HUES48 (cell line): ENCODE measurements at regions not wholly inside any gene's neighbourhood (a gene's known extent, or its start where the extent isn't known, plus 50 kb on each side); places are given as distances from the start of the nearest gene placed in this dataset.
"Not testable (repeated sequence)": the region's sequence is repeated elsewhere in the genome, so short reads cannot be mapped to it uniquely, and the experiment has no call there.

Experiments
- H3K27ac ChIP-seq: one replicate; pipeline ENCODE4 v1.7.0; 2013; ENCODE audit warnings: low read depth, low read length, inconsistent platforms
- H3K27me3 ChIP-seq: 2 replicates; pipeline ENCODE4 v1.6.1; 2013; ENCODE audit warnings: mild to moderate bottlenecking, low read length; ENCODE audit not compliant: control insufficient read depth, insufficient read depth
- H3K36me3 ChIP-seq: 2 replicates; pipeline ENCODE4 v1.6.1; 2013; ENCODE audit warnings: low read length; ENCODE audit not compliant: control insufficient read depth, insufficient read depth
- H3K4me1 ChIP-seq: 2 replicates; pipeline ENCODE4 v1.6.1; 2013; ENCODE audit warnings: mild to moderate bottlenecking, low read length; ENCODE audit not compliant: control insufficient read depth, insufficient read depth
- H3K4me3 ChIP-seq: 2 replicates; pipeline ENCODE4 v1.5.1; 2013; ENCODE audit warnings: mild to moderate bottlenecking, low read depth, low read length
- H3K9ac ChIP-seq: 2 replicates; pipeline ENCODE4 v1.6.1; 2013; ENCODE audit warnings: mild to moderate bottlenecking, low read depth, low read length, moderate library complexity
- H3K9me3 ChIP-seq: 2 replicates; pipeline ENCODE4 v1.6.1; 2013; ENCODE audit warnings: low read length; ENCODE audit not compliant: control insufficient read depth, insufficient read depth

DNA sequence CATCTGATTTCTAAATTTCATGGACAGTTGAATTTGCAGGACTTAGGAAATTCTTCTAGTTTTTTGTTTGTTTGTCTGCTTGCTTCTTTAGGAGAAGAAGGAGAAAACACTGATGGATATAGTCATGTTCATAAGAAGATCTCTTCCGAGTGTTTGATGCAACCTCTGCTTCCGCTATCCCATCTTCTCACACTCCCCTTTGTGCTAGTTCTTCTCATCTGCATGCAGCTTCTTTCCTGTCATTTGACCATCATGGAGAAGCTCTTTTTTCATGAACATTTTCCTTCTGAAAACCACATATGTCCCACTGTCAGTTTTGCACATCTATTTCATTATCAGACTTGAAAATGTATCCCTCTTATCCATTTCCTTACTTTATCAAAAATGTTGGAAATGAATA, 346.9 kb upstream of the PRKCQ start:
- no peak overlapping the region for H3K27ac ChIP-seq
- H3K4me1 ChIP-seq = peaks cover 7% of the 10 kb centered on the region; the same call in 1 of the 2 replicates

DNA sequence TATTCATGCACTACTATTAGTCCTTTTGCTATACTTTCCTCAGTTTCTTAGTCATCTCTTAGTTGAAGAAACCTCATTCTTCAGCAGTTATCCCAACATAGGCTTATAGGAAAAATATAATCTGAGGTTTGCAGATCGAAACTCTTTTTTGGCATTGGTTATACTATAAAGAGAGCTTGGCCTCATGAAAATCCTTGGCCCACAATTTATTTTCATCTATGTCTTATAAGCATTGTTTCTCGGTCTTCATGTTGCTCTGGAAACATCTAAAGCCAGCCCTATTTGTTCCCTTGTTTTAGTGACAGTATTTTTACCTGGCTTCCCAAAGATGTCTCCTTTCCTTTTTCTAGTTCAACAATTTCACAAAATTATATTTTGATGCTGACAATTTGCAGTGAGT, 345.1 kb upstream of the PRKCQ start:
- Histone ChIP-seq H3K27ac (no peak overlapping the region), H3K4me1 (peaks cover 7% of the 10 kb centered on the region; the same call in 1 of the 2 replicates), H3K9ac (no peak overlapping the region), H3K27me3 (no peaks in the 10 kb centered on the region), H3K9me3 (no peaks in the 10 kb centered on the region), H3K4me3 (no peak overlapping the region), H3K36me3 (no peaks in the 10 kb centered on the region)

More for the DNA sequence above, 346.9 kb upstream of the PRKCQ start:
- Histone ChIP-seq H3K27me3 (no peaks in the 10 kb centered on the region), H3K9me3 (no peaks in the 10 kb centered on the region), H3K36me3 (no peaks in the 10 kb centered on the region), H3K4me3 (no peak overlapping the region), H3K9ac (no peak overlapping the region)

GRCh38 chr10:6924166-6924565, 344.1 kb upstream of the PRKCQ start:
- Histone ChIP-seq H3K36me3 (no peaks in the 10 kb centered on the region), H3K4me3 (no peak overlapping the region), H3K27ac (no peak overlapping the region), H3K4me1 (peaks cover 7% of the 10 kb centered on the region; the same call in 1 of the 2 replicates), H3K27me3 (no peaks in the 10 kb centered on the region), H3K9ac (no peak overlapping the region), H3K9me3 (no peaks in the 10 kb centered on the region)

DNA sequence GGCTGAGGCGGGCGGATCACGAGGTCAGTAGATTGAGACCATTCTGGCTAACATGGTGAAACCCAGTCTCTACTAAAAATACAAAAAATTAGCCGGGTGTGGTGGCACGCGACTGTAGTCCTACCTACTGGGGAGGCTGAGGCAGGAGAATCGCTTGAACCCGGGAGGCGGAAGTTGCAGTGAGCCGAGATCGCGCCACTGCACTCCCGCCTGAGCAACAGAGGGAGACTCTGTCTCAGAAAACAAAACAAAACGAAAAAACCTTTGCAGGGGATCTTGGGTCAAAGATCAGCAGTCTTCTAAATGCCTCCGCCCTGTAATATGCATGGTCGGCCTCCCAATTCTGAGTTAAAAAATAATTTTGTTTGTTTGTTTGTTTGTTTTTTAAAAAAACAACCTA, 340.9 kb upstream of the PRKCQ start:
- not testable (repeated sequence) for H3K4me1 ChIP-seq, H3K36me3 ChIP-seq, H3K4me3 ChIP-seq, H3K9me3 ChIP-seq, H3K27ac ChIP-seq, H3K27me3 ChIP-seq, H3K9ac ChIP-seq

DNA sequence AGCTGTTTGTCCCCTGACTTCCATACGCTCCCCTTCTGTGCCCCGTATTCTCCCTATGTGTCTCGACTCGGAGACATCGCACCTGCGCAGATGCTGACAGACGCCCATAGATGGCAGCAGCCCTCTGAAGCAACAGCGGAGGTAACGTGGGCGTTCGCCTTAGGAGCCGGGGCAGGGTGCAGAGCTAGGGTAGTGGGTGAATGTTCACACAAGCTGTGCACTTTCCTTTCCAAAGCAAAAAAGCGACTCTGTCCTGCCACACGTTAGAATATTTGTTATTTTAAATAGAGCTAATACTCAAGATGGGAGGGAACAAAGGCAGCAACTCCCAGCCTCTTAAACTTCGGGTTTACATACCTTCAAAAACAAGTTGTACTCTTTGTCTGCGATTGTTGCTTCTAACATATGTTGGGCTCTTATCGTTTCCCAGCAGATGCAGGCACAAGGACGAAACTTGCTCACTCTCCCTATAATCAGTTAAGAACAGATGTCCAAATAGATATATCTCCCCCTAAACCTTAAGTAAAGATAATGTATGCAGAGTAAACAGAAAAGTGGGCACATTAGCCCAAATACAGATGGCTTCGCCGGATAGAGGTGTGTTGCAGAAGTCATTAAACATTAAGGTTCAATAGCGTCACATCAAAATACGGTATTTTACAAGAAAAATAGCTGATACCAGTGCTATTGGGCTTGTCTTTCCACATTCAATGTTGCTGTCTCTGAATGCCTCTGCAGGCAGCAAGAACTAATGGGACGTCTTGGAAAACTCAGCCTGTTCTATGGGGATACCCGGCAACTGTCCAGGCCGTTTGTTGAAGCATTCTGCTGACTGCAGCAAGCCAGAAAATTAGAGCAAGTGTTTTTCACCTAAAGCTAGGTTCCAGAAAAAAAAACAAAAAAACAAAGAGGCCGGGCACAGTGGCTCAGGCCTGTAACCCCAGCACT, 340.3 kb upstream of the PRKCQ start:
- Histone ChIP-seq H3K4me3 (no peak overlapping the region), H3K4me1 (no peaks in the 10 kb centered on the region), H3K27ac (no peak overlapping the region), H3K9me3 (no peaks in the 10 kb centered on the region), H3K9ac (no peak overlapping the region), H3K36me3 (no peaks in the 10 kb centered on the region), H3K27me3 (no peaks in the 10 kb centered on the region)

GRCh38 chr10:6919077-6919476, 339.0 kb upstream of the PRKCQ start:
- H3K27me3 ChIP-seq = no peaks in the 10 kb centered on the region
- no peak overlapping the region for H3K4me3 ChIP-seq
- H3K9ac ChIP-seq = no peak overlapping the region
- H3K36me3 ChIP-seq = no peaks in the 10 kb centered on the region
- H3K4me1 ChIP-seq = no peaks in the 10 kb centered on the region
- H3K27ac ChIP-seq = no peak overlapping the region
- H3K9me3 ChIP-seq = no peaks in the 10 kb centered on the region

DNA sequence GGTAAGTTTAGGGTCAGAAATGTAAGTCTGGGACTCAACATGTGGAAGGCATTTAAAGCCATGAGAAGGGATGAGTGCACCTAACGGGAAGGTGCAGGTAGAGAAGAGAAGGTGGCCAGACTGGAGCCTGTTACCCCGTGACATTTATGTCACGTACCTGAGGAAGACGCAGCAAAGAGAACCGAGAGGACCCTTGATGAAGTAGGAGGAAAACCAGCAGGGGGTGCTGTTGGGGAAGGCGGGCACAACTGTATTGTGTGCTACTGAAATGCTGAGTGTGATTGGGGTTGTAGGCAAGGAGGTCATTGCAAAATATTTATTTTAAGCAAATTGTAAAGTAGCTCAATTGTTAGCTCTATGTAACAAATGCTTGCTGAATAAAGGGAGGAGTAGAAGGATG, 338.2 kb upstream of the PRKCQ start:
- H3K4me3 ChIP-seq = no peak overlapping the region
- no peaks in the 10 kb centered on the region for H3K36me3 ChIP-seq
- H3K27me3 ChIP-seq = no peaks in the 10 kb centered on the region
- no peak overlapping the region for H3K27ac ChIP-seq
- H3K9ac ChIP-seq = no peak overlapping the region
- no peaks in the 10 kb centered on the region for H3K9me3 ChIP-seq
- H3K4me1 ChIP-seq = no peaks in the 10 kb centered on the region

DNA sequence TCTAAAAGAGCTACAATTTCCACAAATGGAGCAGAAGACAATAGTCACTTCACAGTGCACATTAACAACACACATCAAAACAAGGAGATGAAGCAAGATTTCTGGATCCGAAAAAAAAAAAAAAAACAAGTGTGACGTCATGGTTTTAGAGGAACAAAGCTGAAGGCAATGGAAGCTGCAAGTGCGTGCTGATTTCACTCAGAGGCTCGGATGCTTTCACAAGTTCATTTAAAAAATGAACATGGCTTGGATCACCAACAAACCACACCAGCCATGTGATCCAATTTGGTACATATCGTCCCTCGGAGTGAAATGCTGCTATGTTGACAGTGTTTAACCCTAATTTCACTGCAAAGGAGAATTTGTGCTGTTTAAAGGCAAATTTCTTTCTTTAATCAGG, 337.0 kb upstream of the PRKCQ start:
- H3K27ac ChIP-seq = no peak overlapping the region
- no peak overlapping the region for H3K4me3 ChIP-seq
- H3K27me3 ChIP-seq = no peaks in the 10 kb centered on the region
- no peaks in the 10 kb centered on the region for H3K4me1 ChIP-seq
- no peak overlapping the region for H3K9ac ChIP-seq
- H3K36me3 ChIP-seq = no peaks in the 10 kb centered on the region
- no peaks in the 10 kb centered on the region for H3K9me3 ChIP-seq

- Histone ChIP-seq H3K9ac (no peak overlapping the region), H3K36me3 (no peaks in the 10 kb centered on the region), H3K27me3 (no peaks in the 10 kb centered on the region), H3K4me1 (no peaks in the 10 kb centered on the region), H3K4me3 (no peak overlapping the region), H3K27ac (no peak overlapping the region), H3K9me3 (no peaks in the 10 kb centered on the region)
These were observed 336.5 kb upstream of the PRKCQ start for GRCh38 chr10:6916601-6917000.

GRCh38 chr10:6915307-6915706, 335.2 kb upstream of the PRKCQ start:
- Histone ChIP-seq H3K4me3 (no peak overlapping the region), H3K9ac (no peak overlapping the region), H3K27ac (no peak overlapping the region), H3K9me3 (no peaks in the 10 kb centered on the region), H3K4me1 (no peaks in the 10 kb centered on the region), H3K36me3 (no peaks in the 10 kb centered on the region), H3K27me3 (no peaks in the 10 kb centered on the region)

- H3K4me1 ChIP-seq = no peaks in the 10 kb centered on the region
- H3K9ac ChIP-seq = no peak overlapping the region
- H3K27me3 ChIP-seq = no peaks in the 10 kb centered on the region
- H3K36me3 ChIP-seq = no peaks in the 10 kb centered on the region
- H3K27ac ChIP-seq = no peak overlapping the region
- no peak overlapping the region for H3K4me3 ChIP-seq
- H3K9me3 ChIP-seq = no peaks in the 10 kb centered on the region
These were observed 332.9 kb upstream of the PRKCQ start for GRCh38 chr10:6912929-6913328.
